Transverse colon (tissue), 4 donors: ENCODE measurements at regions not wholly inside any gene's neighbourhood (a gene's known extent, or its start where the extent isn't known, plus 50 kb on each side); places are given as distances from the start of the nearest gene placed in this dataset.

Source experiments
- CTCF ChIP-seq, 5 experiments: fragments of 200-600 bp in 3 of 5; fragments of 450-650 bp in 2 of 5; sonication (generic) in 3 of 5; IDR thresholded peaks; 1 replicate in 2 of 5; 2 replicates in 3 of 5; pipeline ENCODE4 v1.5.1; 2016 to 2017; ENCODE audit warnings: antibody characterized with exemption in 5 of 5, inconsistent platforms in 3 of 5, mild to moderate bottlenecking in 2 of 5, moderate library complexity in 1 of 5
- EP300 ChIP-seq: sonication (generic); formaldehyde crosslinking; IDR thresholded peaks from one replicate; pipeline ENCODE4 v1.6.1; 2017; ENCODE audit warnings: antibody characterized with exemption, low read depth
- POLR2A ChIP-seq: fragments of 450-650 bp; IDR thresholded peaks from one replicate; pipeline ENCODE4 v1.6.1; 2016; ENCODE audit warnings: antibody characterized with exemption, mild to moderate bottlenecking, moderate library complexity
- POLR2AphosphoS5 ChIP-seq, 3 donors: sonication (generic); formaldehyde crosslinking; IDR thresholded peaks; one replicate each; pipeline ENCODE4 v1.6.1; 2016; ENCODE audit warnings: antibody characterized with exemption in 3 of 3

GRCh38 chr6:97456070-97456469 lies 173.1 kb upstream of the MMS22L start:
- TF ChIP-seq CTCF (IDR thresholded peaks at IDR 0.05) (no peak), EP300 (no peak), POLR2A (no peak), POLR2AphosphoS5 (IDR thresholded peaks at IDR 0.05) (no peak)
